ENCODE measurements at regions not wholly inside any gene's neighbourhood (a gene's known extent, or its start where the extent isn't known, plus 50 kb on each side); places are given as distances from the start of the nearest gene placed in this dataset.

- no peak for DNase-seq
- H3K9me3 ChIP-seq (ENCODE audit: control insufficient read depth, low read length): no peaks in the 10 kb centered on the region
- H3K4me1 ChIP-seq (ENCODE audit: control insufficient read depth, insufficient read depth, low read length, poor library complexity, severe bottlenecking): no peaks in the 10 kb centered on the region
- no peak overlapping the region for H3K4me3 ChIP-seq (ENCODE audit: insufficient read depth, low read depth, low read length, poor library complexity, severe bottlenecking)
- H3K27ac ChIP-seq (ENCODE audit: insufficient read depth, low read length, poor library complexity, severe bottlenecking): no peak overlapping the region
- H3K36me3 ChIP-seq (ENCODE audit: control insufficient read depth, insufficient read depth, low read length): no peaks in the 10 kb centered on the region
- no peaks in the 10 kb centered on the region for H3K27me3 ChIP-seq (replicated peaks; ENCODE audit: control insufficient read depth, insufficient read depth, low read length, poor library complexity, severe bottlenecking)
Observed at GRCh38 chr13:61944329-61944929, 528.8 kb upstream of the PCDH20 start.

GRCh38 chr13:61935710-61936109 is 520.1 kb upstream of the PCDH20 start:
- Histone ChIP-seq H3K4me1 (ENCODE audit: control insufficient read depth, insufficient read depth, low read length, poor library complexity, severe bottlenecking) (no peaks in the 10 kb centered on the region), H3K27ac (ENCODE audit: insufficient read depth, low read length, poor library complexity, severe bottlenecking) (no peak overlapping the region), H3K27me3 (replicated peaks; ENCODE audit: control insufficient read depth, insufficient read depth, low read length, poor library complexity, severe bottlenecking) (no peaks in the 10 kb centered on the region), H3K36me3 (ENCODE audit: control insufficient read depth, insufficient read depth, low read length) (no peaks in the 10 kb centered on the region), H3K4me3 (ENCODE audit: insufficient read depth, low read depth, low read length, poor library complexity, severe bottlenecking) (no peak overlapping the region), H3K9me3 (ENCODE audit: control insufficient read depth, low read length) (no peaks in the 10 kb centered on the region)
- no peak for DNase-seq

GRCh38 chr13:61927648-61928047 is 512.0 kb upstream of the PCDH20 start:
- Histone ChIP-seq H3K4me1 (ENCODE audit: control insufficient read depth, insufficient read depth, low read length, poor library complexity, severe bottlenecking) (no peaks in the 10 kb centered on the region), H3K36me3 (ENCODE audit: control insufficient read depth, insufficient read depth, low read length) (no peaks in the 10 kb centered on the region), H3K27me3 (replicated peaks; ENCODE audit: control insufficient read depth, insufficient read depth, low read length, poor library complexity, severe bottlenecking) (no peaks in the 10 kb centered on the region), H3K4me3 (ENCODE audit: insufficient read depth, low read depth, low read length, poor library complexity, severe bottlenecking) (no peak overlapping the region), H3K9me3 (ENCODE audit: control insufficient read depth, low read length) (no peaks in the 10 kb centered on the region), H3K27ac (ENCODE audit: insufficient read depth, low read length, poor library complexity, severe bottlenecking) (no peak overlapping the region)
- DNase-seq: no peak

GRCh38 chr13:61918841-61919240 is 503.2 kb upstream of the PCDH20 start:
- Histone ChIP-seq H3K4me1 (ENCODE audit: control insufficient read depth, insufficient read depth, low read length, poor library complexity, severe bottlenecking) (no peaks in the 10 kb centered on the region), H3K27ac (ENCODE audit: insufficient read depth, low read length, poor library complexity, severe bottlenecking) (no peak overlapping the region), H3K4me3 (ENCODE audit: insufficient read depth, low read depth, low read length, poor library complexity, severe bottlenecking) (no peak overlapping the region), H3K9me3 (ENCODE audit: control insufficient read depth, low read length) (no peaks in the 10 kb centered on the region), H3K27me3 (replicated peaks; ENCODE audit: control insufficient read depth, insufficient read depth, low read length, poor library complexity, severe bottlenecking) (no peaks in the 10 kb centered on the region), H3K36me3 (ENCODE audit: control insufficient read depth, insufficient read depth, low read length) (no peaks in the 10 kb centered on the region)
- no peak for DNase-seq

- DNase-seq: no peak
- H3K9me3 ChIP-seq (ENCODE audit: control insufficient read depth, low read length): no peaks in the 10 kb centered on the region
Observed at GRCh38 chr13:61916483-61916882, 500.8 kb upstream of the PCDH20 start.

GRCh38 chr13:61913183-61913582 is 497.5 kb upstream of the PCDH20 start:
- DNase-seq: no peak
- no peaks in the 10 kb centered on the region for H3K9me3 ChIP-seq (ENCODE audit: control insufficient read depth, low read length)
- no peaks in the 10 kb centered on the region for H3K27me3 ChIP-seq (replicated peaks; ENCODE audit: control insufficient read depth, insufficient read depth, low read length, poor library complexity, severe bottlenecking)
- no peak overlapping the region for H3K27ac ChIP-seq (ENCODE audit: insufficient read depth, low read length, poor library complexity, severe bottlenecking)
- H3K4me3 ChIP-seq (ENCODE audit: insufficient read depth, low read depth, low read length, poor library complexity, severe bottlenecking): no peak overlapping the region
- H3K4me1 ChIP-seq (ENCODE audit: control insufficient read depth, insufficient read depth, low read length, poor library complexity, severe bottlenecking): no peaks in the 10 kb centered on the region
- no peaks in the 10 kb centered on the region for H3K36me3 ChIP-seq (ENCODE audit: control insufficient read depth, insufficient read depth, low read length)

More at GRCh38 chr13:61916483-61916882, 500.8 kb upstream of the PCDH20 start:
- no peak overlapping the region for H3K27ac ChIP-seq (ENCODE audit: insufficient read depth, low read length, poor library complexity, severe bottlenecking)
- H3K4me1 ChIP-seq (ENCODE audit: control insufficient read depth, insufficient read depth, low read length, poor library complexity, severe bottlenecking): no peaks in the 10 kb centered on the region
- H3K4me3 ChIP-seq (ENCODE audit: insufficient read depth, low read depth, low read length, poor library complexity, severe bottlenecking): no peak overlapping the region
- no peaks in the 10 kb centered on the region for H3K36me3 ChIP-seq (ENCODE audit: control insufficient read depth, insufficient read depth, low read length)
- H3K27me3 ChIP-seq (replicated peaks; ENCODE audit: control insufficient read depth, insufficient read depth, low read length, poor library complexity, severe bottlenecking): no peaks in the 10 kb centered on the region

GRCh38 chr13:61908906-61909615 is 493.4 kb upstream of the PCDH20 start:
- no peaks in the 10 kb centered on the region for H3K36me3 ChIP-seq (ENCODE audit: control insufficient read depth, insufficient read depth, low read length)
- H3K4me3 ChIP-seq (ENCODE audit: insufficient read depth, low read depth, low read length, poor library complexity, severe bottlenecking): no peak overlapping the region
- no peak overlapping the region for H3K27ac ChIP-seq (ENCODE audit: insufficient read depth, low read length, poor library complexity, severe bottlenecking)
- H3K9me3 ChIP-seq (ENCODE audit: control insufficient read depth, low read length): no peaks in the 10 kb centered on the region
- no peak for DNase-seq
- no peaks in the 10 kb centered on the region for H3K27me3 ChIP-seq (replicated peaks; ENCODE audit: control insufficient read depth, insufficient read depth, low read length, poor library complexity, severe bottlenecking)
- H3K4me1 ChIP-seq (ENCODE audit: control insufficient read depth, insufficient read depth, low read length, poor library complexity, severe bottlenecking): no peaks in the 10 kb centered on the region

GRCh38 chr13:61905054-61905453 is 489.4 kb upstream of the PCDH20 start:
- Histone ChIP-seq H3K27me3 (replicated peaks; ENCODE audit: control insufficient read depth, insufficient read depth, low read length, poor library complexity, severe bottlenecking) (no peaks in the 10 kb centered on the region), H3K4me1 (ENCODE audit: control insufficient read depth, insufficient read depth, low read length, poor library complexity, severe bottlenecking) (no peaks in the 10 kb centered on the region), H3K4me3 (ENCODE audit: insufficient read depth, low read depth, low read length, poor library complexity, severe bottlenecking) (no peak overlapping the region), H3K36me3 (ENCODE audit: control insufficient read depth, insufficient read depth, low read length) (no peaks in the 10 kb centered on the region), H3K9me3 (ENCODE audit: control insufficient read depth, low read length) (no peaks in the 10 kb centered on the region), H3K27ac (ENCODE audit: insufficient read depth, low read length, poor library complexity, severe bottlenecking) (no peak overlapping the region)
- DNase-seq: no peak

- Histone ChIP-seq H3K4me3 (ENCODE audit: insufficient read depth, low read depth, low read length, poor library complexity, severe bottlenecking) (no peak overlapping the region), H3K27ac (ENCODE audit: insufficient read depth, low read length, poor library complexity, severe bottlenecking) (no peak overlapping the region), H3K9me3 (ENCODE audit: control insufficient read depth, low read length) (no peaks in the 10 kb centered on the region), H3K27me3 (replicated peaks; ENCODE audit: control insufficient read depth, insufficient read depth, low read length, poor library complexity, severe bottlenecking) (no peaks in the 10 kb centered on the region), H3K36me3 (ENCODE audit: control insufficient read depth, insufficient read depth, low read length) (no peaks in the 10 kb centered on the region), H3K4me1 (ENCODE audit: control insufficient read depth, insufficient read depth, low read length, poor library complexity, severe bottlenecking) (no peaks in the 10 kb centered on the region)
- no peak for DNase-seq
Observed at GRCh38 chr13:61901946-61902541, 486.4 kb upstream of the PCDH20 start.

GRCh38 chr13:61900033-61900432 is 484.4 kb upstream of the PCDH20 start:
- no peak overlapping the region for H3K27ac ChIP-seq (ENCODE audit: insufficient read depth, low read length, poor library complexity, severe bottlenecking)

More at GRCh38 chr13:61900033-61900432, 484.4 kb upstream of the PCDH20 start:
- no peaks in the 10 kb centered on the region for H3K4me1 ChIP-seq (ENCODE audit: control insufficient read depth, insufficient read depth, low read length, poor library complexity, severe bottlenecking)
- no peak for DNase-seq
- no peaks in the 10 kb centered on the region for H3K27me3 ChIP-seq (replicated peaks; ENCODE audit: control insufficient read depth, insufficient read depth, low read length, poor library complexity, severe bottlenecking)
- H3K9me3 ChIP-seq (ENCODE audit: control insufficient read depth, low read length): no peaks in the 10 kb centered on the region
- H3K36me3 ChIP-seq (ENCODE audit: control insufficient read depth, insufficient read depth, low read length): no peaks in the 10 kb centered on the region
- no peak overlapping the region for H3K4me3 ChIP-seq (ENCODE audit: insufficient read depth, low read depth, low read length, poor library complexity, severe bottlenecking)

Data from effector memory CD4-positive, alpha-beta T cell (primary cell).